OCI-LY7 (cell line): ENCODE measurements at regions not wholly inside any gene's neighbourhood (a gene's known extent, or its start where the extent isn't known, plus 50 kb on each side); places are given as distances from the start of the nearest gene placed in this dataset.

Experiments used
- BruUV-seq: library from RNA; stranded (reverse); fragments of 400-500 nt; replicated peaks from 2 replicates; lab custom pipeline; 2021; lab: Mats Ljungman, UMichigan
- CTCF ChIA-PET: fragments of 300-600 bp; sonication (Branson Sonifier 250); formaldehyde crosslinking; loops from one replicate; lab custom pipeline; 2022; ENCODE audit warnings: antibody characterized with exemption; ENCODE audit not compliant: unreplicated experiment; lab: Charles Lee
- POLR2A ChIA-PET: fragments of 300-600 bp; sonication (Branson Sonifier 250); formaldehyde crosslinking; loops from one replicate; lab custom pipeline; 2022; ENCODE audit warnings: antibody characterized with exemption; lab: Charles Lee
- DNase-seq: peaks from one replicate; pipeline ENCODE4 v3.0.0-alpha.2; 2015; ENCODE audit warnings: low spot score
- H2AFZ ChIP-seq: fragments of 200-600 bp; sonication (generic), shearing (Covaris generic); 2 replicates; pipeline ENCODE4 v1.6.1; 2014; ENCODE audit warnings: mild to moderate bottlenecking, antibody characterized with exemption, low read length, moderate library complexity
- H3K27ac ChIP-seq: fragments of 200-600 bp; sonication (generic); 2 replicates; pipeline ENCODE4 v1.5.1; 2014; ENCODE audit warnings: mixed run types, low read depth, mild to moderate bottlenecking, moderate library complexity, low read length, inconsistent platforms; ENCODE audit not compliant: poor library complexity, severe bottlenecking
- H3K36me3 ChIP-seq: fragments of 200-600 bp; sonication (generic); 2 replicates; pipeline ENCODE4 v1.6.1; 2014; ENCODE audit warnings: mild to moderate bottlenecking, antibody characterized with exemption, low read length, moderate library complexity, mixed read lengths; ENCODE audit not compliant: insufficient read depth
- H3K4me1 ChIP-seq: fragments of 200-600 bp; sonication (generic); 2 replicates; pipeline ENCODE4 v1.5.1; 2014; ENCODE audit warnings: mild to moderate bottlenecking, low read length; ENCODE audit not compliant: insufficient read depth, poor library complexity, severe bottlenecking
- H3K4me2 ChIP-seq: fragments of 200-600 bp; sonication (generic); 2 replicates; pipeline ENCODE4 v1.6.1; 2014; ENCODE audit warnings: mild to moderate bottlenecking, low read length
- H3K4me3 ChIP-seq: fragments of 200-600 bp; sonication (generic); 2 replicates; pipeline ENCODE4 v1.5.1; 2014; ENCODE audit warnings: mild to moderate bottlenecking, low read depth, low read length; ENCODE audit not compliant: poor library complexity, severe bottlenecking
- H3K79me2 ChIP-seq: fragments of 200-600 bp; sonication (generic); 2 replicates; pipeline ENCODE4 v1.6.1; 2016; ENCODE audit warnings: low read depth, mild to moderate bottlenecking, low read length, moderate library complexity, mixed read lengths; ENCODE audit not compliant: insufficient read depth
- H3K9me2 ChIP-seq: fragments of 200-600 bp; sonication (generic); 2 replicates; pipeline ENCODE4 v1.6.1; 2016; ENCODE audit warnings: mild to moderate bottlenecking, low read length, mixed read lengths; ENCODE audit not compliant: insufficient read depth
- H3K9me3 ChIP-seq: fragments of 200-600 bp; sonication (generic); 2 replicates; pipeline ENCODE4 v1.6.1; 2014; ENCODE audit warnings: mild to moderate bottlenecking, mixed run types, low read length, mixed read lengths
- H4K20me1 ChIP-seq: fragments of 200-600 bp; sonication (generic); 2 replicates; pipeline ENCODE4 v1.6.1; 2014; ENCODE audit warnings: mild to moderate bottlenecking, antibody characterized with exemption, low read length, moderate library complexity, mixed read lengths; ENCODE audit not compliant: insufficient read depth
- CTCF ChIP-seq: fragments of 200-600 bp; sonication (generic); conservative IDR thresholded peaks from 2 replicates; pipeline ENCODE4 v1.5.1; 2014; ENCODE audit warnings: mild to moderate bottlenecking, antibody characterized with exemption, low read length, moderate library complexity, mixed read lengths
- EZH2phosphoT487 ChIP-seq: fragments of 200-600 bp; sonication (generic); IDR thresholded peaks from 2 replicates; pipeline ENCODE4 v1.6.1; 2018; ENCODE audit warnings: low read depth, borderline replicate concordance, mild to moderate bottlenecking, mixed run types, antibody characterized with exemption, low read length, moderate library complexity, mixed read lengths
- intact Hi-C: fragments of 100-400 bp; cut with micrococcal nuclease; formaldehyde crosslinking; loops from one replicate; pipeline ENCODE4 v1.10.0; 2022; ENCODE audit not compliant: unreplicated experiment

- Histone ChIP-seq H2AFZ (no peak overlapping the region), H3K4me2 (no peak overlapping the region), H3K27ac (no peak overlapping the region), H3K4me1 (no peaks in the 10 kb centered on the region), H3K9me3 (no peaks in the 10 kb centered on the region), H3K79me2 (no peaks in the 10 kb centered on the region), H4K20me1 (no peaks in the 10 kb centered on the region), H3K4me3 (no peak overlapping the region), H3K9me2 (no peaks in the 10 kb centered on the region), H3K36me3 (no peaks in the 10 kb centered on the region)
- ChIA-PET CTCF (no interaction called here), POLR2A (no interaction called here)
- BruUV-seq: no TSS peak
- TF ChIP-seq CTCF (no peak), EZH2phosphoT487 (no peak)
- intact Hi-C loops: no loop called here
- no peak for DNase-seq
Measured at GRCh38 chrX:68999931-69000330, 165.3 kb downstream of the PJA1 start.

GRCh38 chrX:68999356-68999755 lies 165.9 kb downstream of the PJA1 start:
- H3K4me3 ChIP-seq: no peak overlapping the region

More at GRCh38 chrX:68999356-68999755, 165.9 kb downstream of the PJA1 start:
- Histone ChIP-seq H3K27ac (no peak overlapping the region), H3K79me2 (no peaks in the 10 kb centered on the region), H2AFZ (no peak overlapping the region), H3K4me2 (no peak overlapping the region), H3K9me3 (no peaks in the 10 kb centered on the region), H3K9me2 (no peaks in the 10 kb centered on the region), H3K36me3 (no peaks in the 10 kb centered on the region), H3K4me1 (no peaks in the 10 kb centered on the region), H4K20me1 (no peaks in the 10 kb centered on the region)
- DNase-seq: no peak
- CTCF ChIA-PET: no interaction called here
- TF ChIP-seq EZH2phosphoT487: no peak
- TF ChIP-seq CTCF: no peak
- BruUV-seq: no TSS peak
- intact Hi-C loops: no loop called here
- POLR2A ChIA-PET: interaction anchor here (0.6 kb wide), 1 partner anchor 212 kb away, joined by 3 read pairs; no protein-coding TSS in a partner anchor
